ENCODE measurements at regions not wholly inside any gene's neighbourhood (a gene's known extent, or its start where the extent isn't known, plus 50 kb on each side); places are given as distances from the start of the nearest gene placed in this dataset.

- Histone ChIP-seq H3K27ac (ENCODE audit: low read depth, low read length) (no peak overlapping the region), H3K36me3 (ENCODE audit: low read length) (no peaks in the 10 kb centered on the region), H3K27me3 (ENCODE audit: low read length) (no peaks in the 10 kb centered on the region), H3K79me2 (ENCODE audit: insufficient read depth, low read length) (no peaks in the 10 kb centered on the region), H3K9ac (ENCODE audit: low read length) (no peak overlapping the region), H3F3A (ENCODE audit: insufficient read depth) (no peaks in the 10 kb centered on the region), H3K4me3 (ENCODE audit: insufficient read depth, low read length, poor library complexity, severe bottlenecking) (no peak overlapping the region), H3K9me3 (ENCODE audit: insufficient read depth, low read length) (0 out of 2 replicates have a peak, but pooled peaks cover under 1% of the 10 kb centered on the region), H3K9me2 (replicated peaks; ENCODE audit: insufficient read depth, low read length) (no peaks in the 10 kb centered on the region), H3K4me2 (ENCODE audit: low read depth, low read length, poor library complexity, severe bottlenecking) (no peak overlapping the region), H4K20me1 (ENCODE audit: low read depth, low read length) (no peaks in the 10 kb centered on the region), H2AFZ (ENCODE audit: low read depth, low read length, severe bottlenecking) (no peak overlapping the region)
- TF ChIP-seq CTCF (IDR thresholded peaks at IDR 0.05; ENCODE audit: insufficient read depth, low read length, poor library complexity, severe bottlenecking) (no peak), EZH2phosphoT487 (conservative IDR thresholded peaks at IDR 0.05; ENCODE audit: low read length) (no peak)
Observed at GRCh38 chr5:8644377-8644776, 775.4 kb downstream of the MTRR start.

GRCh38 chr5:8647111-8647510, 778.2 kb downstream of the MTRR start:
- Histone ChIP-seq H3K79me2 (ENCODE audit: insufficient read depth, low read length) (no peaks in the 10 kb centered on the region), H3K9me2 (replicated peaks; ENCODE audit: insufficient read depth, low read length) (no peaks in the 10 kb centered on the region), H3K27ac (ENCODE audit: low read depth, low read length) (no peak overlapping the region), H2AFZ (ENCODE audit: low read depth, low read length, severe bottlenecking) (no peak overlapping the region), H3K36me3 (ENCODE audit: low read length) (no peaks in the 10 kb centered on the region), H3K4me2 (ENCODE audit: low read depth, low read length, poor library complexity, severe bottlenecking) (no peak overlapping the region), H3K9ac (ENCODE audit: low read length) (no peak overlapping the region), H3K27me3 (ENCODE audit: low read length) (no peaks in the 10 kb centered on the region), H3K4me3 (ENCODE audit: insufficient read depth, low read length, poor library complexity, severe bottlenecking) (no peak overlapping the region), H4K20me1 (ENCODE audit: low read depth, low read length) (no peaks in the 10 kb centered on the region), H3K9me3 (ENCODE audit: insufficient read depth, low read length) (no peaks in the 10 kb centered on the region), H3F3A (ENCODE audit: insufficient read depth) (no peaks in the 10 kb centered on the region)
- TF ChIP-seq EZH2phosphoT487 (conservative IDR thresholded peaks at IDR 0.05; ENCODE audit: low read length) = no peak
- TF ChIP-seq CTCF (IDR thresholded peaks at IDR 0.05; ENCODE audit: insufficient read depth, low read length, poor library complexity, severe bottlenecking) = no peak

- Histone ChIP-seq H2AFZ (ENCODE audit: low read depth, low read length, severe bottlenecking) (no peak overlapping the region), H3K9me3 (ENCODE audit: insufficient read depth, low read length) (no peaks in the 10 kb centered on the region), H3K9me2 (replicated peaks; ENCODE audit: insufficient read depth, low read length) (no peaks in the 10 kb centered on the region), H3K4me2 (ENCODE audit: low read depth, low read length, poor library complexity, severe bottlenecking) (no peak overlapping the region), H3K27ac (ENCODE audit: low read depth, low read length) (no peak overlapping the region), H3K79me2 (ENCODE audit: insufficient read depth, low read length) (no peaks in the 10 kb centered on the region), H3F3A (ENCODE audit: insufficient read depth) (no peaks in the 10 kb centered on the region), H4K20me1 (ENCODE audit: low read depth, low read length) (no peaks in the 10 kb centered on the region), H3K4me3 (ENCODE audit: insufficient read depth, low read length, poor library complexity, severe bottlenecking) (no peak overlapping the region), H3K36me3 (ENCODE audit: low read length) (no peaks in the 10 kb centered on the region), H3K9ac (ENCODE audit: low read length) (no peak overlapping the region), H3K27me3 (ENCODE audit: low read length) (no peaks in the 10 kb centered on the region)
- TF ChIP-seq CTCF (IDR thresholded peaks at IDR 0.05; ENCODE audit: insufficient read depth, low read length, poor library complexity, severe bottlenecking) (no peak), EZH2phosphoT487 (conservative IDR thresholded peaks at IDR 0.05; ENCODE audit: low read length) (no peak)
Observed at GRCh38 chr5:8650186-8650585, 781.2 kb downstream of the MTRR start.
